OCI-LY3 (cell line): ENCODE measurements at regions not wholly inside any gene's neighbourhood (a gene's known extent, or its start where the extent isn't known, plus 50 kb on each side); places are given as distances from the start of the nearest gene placed in this dataset.
"Not testable (repeated sequence)": the region's sequence is repeated elsewhere in the genome, so short reads cannot be mapped to it uniquely, and the experiment has no call there.

Experiments
- H2AFZ ChIP-seq: fragments of 200-600, 300-600 bp; shearing (Covaris generic); 2 replicates; pipeline ENCODE4 v1.6.0; 2014; ENCODE audit warnings: antibody characterized with exemption, low read depth, low read length
- H3K27ac ChIP-seq: fragments of 200-600, 300-600 bp; sonication (generic); 2 replicates; pipeline ENCODE4 v1.5.1; 2014; ENCODE audit warnings: mild to moderate bottlenecking, low read length, moderate library complexity, mixed read lengths
- H3K27me3 ChIP-seq: fragments of 200-600, 300-600 bp; sonication (generic); 2 replicates; pipeline ENCODE4 v1.6.1; 2014; ENCODE audit warnings: low read depth, low read length, mixed read lengths
- H3K36me3 ChIP-seq: fragments of 200-600, 300-600 bp; sonication (generic); replicated peaks from 2 replicates; pipeline ENCODE3; 2014; ENCODE audit warnings: low read depth, low read length, mixed read lengths
- H3K4me1 ChIP-seq: fragments of 300-600, 200-600 bp; sonication (generic); 2 replicates; pipeline ENCODE4 v1.6.1; 2014; ENCODE audit warnings: low read length, mixed read lengths
- H3K4me2 ChIP-seq: fragments of 200-600, 300-600 bp; sonication (generic); 2 replicates; pipeline ENCODE4 v1.6.1; 2014; ENCODE audit warnings: low read length, mixed read lengths
- H3K4me3 ChIP-seq: fragments of 300-600, 200-600 bp; sonication (generic); 2 replicates; pipeline ENCODE4 v1.5.1; 2014; ENCODE audit warnings: antibody characterized with exemption, mild to moderate bottlenecking, low read length, moderate library complexity
- H3K79me2 ChIP-seq: fragments of 300-600, 200-600 bp; shearing (Covaris generic); 2 replicates; pipeline ENCODE4 v1.6.1; 2014; ENCODE audit warnings: mild to moderate bottlenecking, low read length, mixed read lengths
- H3K9ac ChIP-seq: fragments of 300-600, 200-600 bp; shearing (Covaris generic); 2 replicates; pipeline ENCODE4 v1.6.0; 2014; ENCODE audit warnings: mild to moderate bottlenecking, low read length, moderate library complexity
- H3K9me3 ChIP-seq: fragments of 200-600, 300-600 bp; shearing (Covaris generic); 2 replicates; pipeline ENCODE4 v1.6.1; 2014; ENCODE audit warnings: low read length, mixed read lengths; ENCODE audit not compliant: insufficient read depth
- H4K20me1 ChIP-seq: fragments of 200-600, 300-600 bp; sonication (generic); 2 replicates; pipeline ENCODE4 v1.6.1; 2016; ENCODE audit warnings: low read length, mixed read lengths; ENCODE audit not compliant: insufficient read depth
- EZH2phosphoT487 ChIP-seq: fragments of 200-600 bp; shearing (Covaris generic); IDR thresholded peaks from 2 replicates; pipeline ENCODE4 v1.6.1; 2018; ENCODE audit warnings: antibody characterized with exemption, mixed run types, low read depth
- TF ChIP-seq, protein P1 (sequence below): fragments of 200-600, 300-600 bp; sonication (generic); IDR thresholded peaks from 2 replicates; pipeline ENCODE4 v1.5.1; 2014; ENCODE audit warnings: antibody characterized with exemption, low read length, low read depth

DNA sequence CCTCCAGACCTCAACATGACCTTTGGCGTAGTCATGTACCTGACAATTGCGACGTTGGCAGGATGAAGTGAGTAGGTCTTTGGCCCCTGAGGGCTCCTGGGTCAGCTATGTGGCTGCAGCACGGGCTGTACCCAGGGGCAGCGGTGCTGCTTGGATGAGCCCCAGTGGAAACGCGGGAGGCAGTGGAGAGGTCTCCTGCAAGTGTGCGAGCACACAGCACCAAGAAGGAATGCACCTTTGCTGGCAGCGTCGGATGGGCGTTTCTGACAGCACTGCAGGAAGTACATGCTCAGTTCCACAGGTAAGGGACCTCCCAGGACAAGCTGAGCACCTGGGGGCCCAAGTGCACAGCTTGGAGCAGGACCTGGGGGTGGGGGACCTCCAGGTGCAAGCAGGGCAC lies 67.4 kb upstream of the UNC13C start:
- TF ChIP-seq, protein P1, sequence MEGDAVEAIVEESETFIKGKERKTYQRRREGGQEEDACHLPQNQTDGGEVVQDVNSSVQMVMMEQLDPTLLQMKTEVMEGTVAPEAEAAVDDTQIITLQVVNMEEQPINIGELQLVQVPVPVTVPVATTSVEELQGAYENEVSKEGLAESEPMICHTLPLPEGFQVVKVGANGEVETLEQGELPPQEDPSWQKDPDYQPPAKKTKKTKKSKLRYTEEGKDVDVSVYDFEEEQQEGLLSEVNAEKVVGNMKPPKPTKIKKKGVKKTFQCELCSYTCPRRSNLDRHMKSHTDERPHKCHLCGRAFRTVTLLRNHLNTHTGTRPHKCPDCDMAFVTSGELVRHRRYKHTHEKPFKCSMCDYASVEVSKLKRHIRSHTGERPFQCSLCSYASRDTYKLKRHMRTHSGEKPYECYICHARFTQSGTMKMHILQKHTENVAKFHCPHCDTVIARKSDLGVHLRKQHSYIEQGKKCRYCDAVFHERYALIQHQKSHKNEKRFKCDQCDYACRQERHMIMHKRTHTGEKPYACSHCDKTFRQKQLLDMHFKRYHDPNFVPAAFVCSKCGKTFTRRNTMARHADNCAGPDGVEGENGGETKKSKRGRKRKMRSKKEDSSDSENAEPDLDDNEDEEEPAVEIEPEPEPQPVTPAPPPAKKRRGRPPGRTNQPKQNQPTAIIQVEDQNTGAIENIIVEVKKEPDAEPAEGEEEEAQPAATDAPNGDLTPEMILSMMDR, result no peak
- no peak for TF ChIP-seq EZH2phosphoT487
- Histone ChIP-seq H3K4me3 (no peak overlapping the region), H4K20me1 (no peaks in the 10 kb centered on the region), H3K36me3 (no peaks in the 10 kb centered on the region), H3K27ac (no peak overlapping the region), H3K4me2 (no peak overlapping the region), H3K4me1 (no peaks in the 10 kb centered on the region), H3K79me2 (no peaks in the 10 kb centered on the region), H3K27me3 (no peaks in the 10 kb centered on the region), H2AFZ (no peak overlapping the region), H3K9me3 (no peaks in the 10 kb centered on the region), H3K9ac (no peak overlapping the region)

DNA sequence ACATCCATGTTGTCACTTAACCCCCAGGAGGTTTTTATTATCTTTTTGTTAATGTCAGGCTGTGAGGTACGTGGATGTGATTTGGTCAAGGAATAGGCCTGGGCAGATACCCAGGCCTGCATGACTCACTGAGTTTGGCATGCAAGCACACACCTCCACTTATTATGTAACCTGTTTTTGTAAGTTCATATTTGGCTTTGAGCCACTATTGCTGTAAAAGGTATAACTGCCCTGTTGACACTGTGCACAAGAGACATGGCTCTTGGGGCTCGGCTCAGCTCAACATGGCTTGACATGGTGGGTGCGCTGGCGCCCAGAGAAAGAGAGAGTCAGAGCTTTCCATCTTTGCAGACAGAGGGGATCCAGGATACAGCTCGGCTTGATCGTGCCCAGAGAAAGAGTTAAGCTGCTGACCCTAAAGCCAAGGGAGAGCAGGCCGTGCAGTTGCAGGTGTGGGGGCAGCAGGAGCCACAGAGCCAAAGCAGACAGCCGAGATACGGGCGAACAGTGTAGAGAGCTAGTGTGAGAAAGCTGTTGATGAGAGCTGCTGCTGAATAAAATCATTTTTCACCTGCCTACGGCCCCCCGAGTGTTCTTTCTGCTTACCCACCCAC lies 67.9 kb upstream of the UNC13C start:
- Histone ChIP-seq H3K27ac (no peak overlapping the region), H3K4me2 (no peak overlapping the region)
- TF ChIP-seq, protein P1, result no peak
- TF ChIP-seq EZH2phosphoT487, result no peak

DNA sequence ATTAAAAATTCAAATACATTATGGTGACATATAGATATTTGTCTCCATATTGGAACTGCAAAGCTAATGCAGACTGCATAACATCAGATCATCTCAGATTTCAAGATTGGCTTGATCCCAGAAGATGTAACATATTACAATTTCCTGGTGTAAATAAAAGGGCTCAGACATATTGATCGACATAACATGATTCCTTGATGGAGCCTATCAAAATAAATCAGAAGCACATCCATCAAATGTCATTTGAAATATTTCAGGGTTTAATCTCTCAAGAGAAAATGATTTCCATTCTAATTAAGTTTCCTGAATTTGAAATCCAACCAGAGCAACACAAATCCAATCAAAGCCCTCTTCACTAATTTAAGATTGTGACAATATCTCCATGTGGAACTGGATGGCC lies 75.1 kb upstream of the UNC13C start:
- Histone ChIP-seq H3K9ac (no peak overlapping the region), H3K36me3 (no peaks in the 10 kb centered on the region), H3K4me3 (no peak overlapping the region), H4K20me1 (no peaks in the 10 kb centered on the region), H3K4me1 (no peaks in the 10 kb centered on the region), H3K79me2 (no peaks in the 10 kb centered on the region), H3K27ac (no peak overlapping the region), H3K9me3 (no peaks in the 10 kb centered on the region), H3K27me3 (no peaks in the 10 kb centered on the region), H3K4me2 (no peak overlapping the region), H2AFZ (no peak overlapping the region)
- TF ChIP-seq, protein P1, result no peak
- no peak for TF ChIP-seq EZH2phosphoT487

More for the DNA sequence above, 67.9 kb upstream of the UNC13C start:
- H3K36me3 ChIP-seq, result no peaks in the 10 kb centered on the region
- H3K4me3 ChIP-seq, result no peak overlapping the region
- no peak overlapping the region for H3K9ac ChIP-seq
- H3K27me3 ChIP-seq, result no peaks in the 10 kb centered on the region
- H3K4me1 ChIP-seq, result no peaks in the 10 kb centered on the region
- H4K20me1 ChIP-seq, result no peaks in the 10 kb centered on the region
- H2AFZ ChIP-seq, result no peak overlapping the region
- no peaks in the 10 kb centered on the region for H3K79me2 ChIP-seq
- no peaks in the 10 kb centered on the region for H3K9me3 ChIP-seq

DNA sequence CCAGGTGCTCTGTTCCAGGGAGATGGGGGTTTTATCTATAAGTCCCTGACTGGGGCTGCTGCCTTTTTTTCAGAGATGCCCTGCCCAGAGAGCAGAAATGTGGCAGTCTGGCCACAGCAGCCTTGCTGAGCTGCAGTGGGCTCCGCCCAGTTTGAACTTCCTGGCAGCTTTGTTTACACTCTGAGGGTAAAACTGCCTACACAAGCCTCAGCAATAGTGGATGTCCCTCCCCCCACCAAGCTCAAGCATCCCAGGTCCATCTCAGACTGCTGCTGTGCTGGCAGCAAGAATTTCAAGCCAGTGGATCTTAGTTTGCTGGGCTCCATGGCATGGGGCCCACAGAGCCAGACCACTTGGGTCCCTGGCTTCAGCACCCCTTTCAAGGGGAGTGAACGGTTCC lies 84.8 kb upstream of the UNC13C start:
- not testable (repeated sequence) for H3K36me3 ChIP-seq, H3K9ac ChIP-seq, H4K20me1 ChIP-seq, H3K4me1 ChIP-seq, H3K9me3 ChIP-seq, H3K79me2 ChIP-seq, H2AFZ ChIP-seq, H3K27me3 ChIP-seq, H3K4me2 ChIP-seq, H3K4me3 ChIP-seq, H3K27ac ChIP-seq

DNA sequence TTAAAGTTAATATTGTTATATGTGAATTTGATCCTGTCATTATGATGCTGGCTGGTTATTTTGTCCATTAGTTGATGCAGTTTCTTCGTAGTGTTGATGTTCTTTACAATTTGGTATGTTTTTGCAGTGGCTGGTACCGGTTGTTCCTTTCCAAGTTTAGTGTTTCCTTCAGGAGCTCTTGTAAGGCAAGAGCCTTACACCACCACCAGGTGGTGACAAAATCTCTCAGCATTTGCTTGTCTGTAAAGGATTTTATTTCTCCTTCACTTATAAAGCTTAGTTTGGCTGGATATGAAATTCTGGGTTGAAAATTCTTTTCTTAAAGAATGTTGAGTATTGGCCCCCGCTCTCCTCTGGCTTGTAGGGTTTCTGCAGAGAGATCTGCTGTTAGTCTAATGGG lies 86.4 kb upstream of the UNC13C start:
- H3K4me1 ChIP-seq, H3K36me3 ChIP-seq, H3K9me3 ChIP-seq, H2AFZ ChIP-seq, H3K9ac ChIP-seq, H3K27ac ChIP-seq, H3K4me2 ChIP-seq, H3K79me2 ChIP-seq, H3K4me3 ChIP-seq, H3K27me3 ChIP-seq, H4K20me1 ChIP-seq: not testable (repeated sequence)
- TF ChIP-seq, protein P1, result peak; percentile 19; the same call in 1 of the 2 replicates
